HepG2 (cell line): ENCODE measurements at regions not wholly inside any gene's neighbourhood (a gene's known extent, or its start where the extent isn't known, plus 50 kb on each side); places are given as distances from the start of the nearest gene placed in this dataset.

Experiments used
- ATAC-seq: fragments of 200-7000 bp; cut with Tn5 transposase; 3 replicates; pipeline ENCODE4 v1.9.1; 2020; ENCODE audit warnings: mild to moderate bottlenecking, moderate library complexity
- BruUV-seq: library from RNA; stranded (reverse); fragments of 400-500 nt; replicated peaks from 2 replicates; lab custom pipeline; 2021; lab: Mats Ljungman, UMichigan
- CTCF ChIA-PET: fragments of 300-600 bp; formaldehyde crosslinking; extraction: SDS; loops from one replicate; lab custom pipeline; 2021; ENCODE audit warnings: low total read pairs, inconsistent platforms, low intra/inter-chr PET ratio; lab: Yijun Ruan, JAX
- POLR2A ChIA-PET: fragments of 350-600 bp; sonication (Branson Sonifier 250); formaldehyde crosslinking; loops from one replicate; lab custom pipeline; 2020; ENCODE audit warnings: antibody characterized with exemption, inconsistent platforms; lab: Yijun Ruan, JAX
- DNase-seq: peaks from one replicate; pipeline ENCODE4 v3.0.0-alpha.2; 2015; ENCODE audit warnings: low spot score
- FAIRE-seq: peaks from 3 replicates; lab custom pipeline; 2011; peaks lifted over from hg19 to GRCh38; lab: Jason Lieb, UNC
- H2AFZ ChIP-seq: one replicate; pipeline ENCODE4 v1.6.1; 2011; ENCODE audit warnings: low read length, inconsistent platforms
- H3K27ac ChIP-seq: fragments of 300-600 bp; 3 replicates; pipeline ENCODE4 v1.8.0; 2011; ENCODE audit warnings: mixed run types, mild to moderate bottlenecking, mixed read lengths, low read length, inconsistent platforms; ENCODE audit not compliant: insufficient read depth; ENCODE audit errors: extremely low read length
- H3K27me3 ChIP-seq, 2 experiments: fragments of 200-600 bp in 1 of 2; 2 replicates in 1 of 2; 3 replicates in 1 of 2; pipeline versions ENCODE4 v1.6.0 to v1.8.0; 2011; ENCODE audit warnings: low read length in 2 of 2, mild to moderate bottlenecking in 2 of 2, moderate library complexity in 2 of 2, inconsistent platforms in 1 of 2; ENCODE audit not compliant: insufficient read depth in 2 of 2, control insufficient read depth in 1 of 2
- H3K36me3 ChIP-seq, 2 experiments: fragments of 200-600 bp in 1 of 2; replicated peaks in 1 of 2; 2 replicates in 1 of 2; 3 replicates in 1 of 2; pipeline versions ENCODE4 v1.5.1 to v1.8.0; 2011; ENCODE audit warnings: low read length in 2 of 2, inconsistent platforms in 1 of 2; ENCODE audit not compliant: insufficient read depth in 2 of 2, control insufficient read depth in 1 of 2
- H3K4me1 ChIP-seq: 2 replicates; pipeline ENCODE4 v1.5.1; 2012; ENCODE audit warnings: low read length, inconsistent platforms; ENCODE audit not compliant: insufficient read depth
- H3K4me2 ChIP-seq: 2 replicates; pipeline ENCODE4 v1.6.0; 2011; ENCODE audit warnings: low read depth, low read length, inconsistent platforms
- H3K4me3 ChIP-seq, 3 experiments: fragments of 200-600 bp in 1 of 3; sonication (generic), shearing (Covaris generic) in 1 of 3; replicated peaks in 1 of 3; 2 replicates each; pipeline ENCODE4 v1.5.1; 2011 to 2016; ENCODE audit warnings: low read length in 3 of 3, inconsistent platforms in 2 of 3, low read depth in 2 of 3, mild to moderate bottlenecking in 2 of 3, control low read depth in 1 of 3, mixed read lengths in 1 of 3; ENCODE audit not compliant: insufficient read depth in 1 of 3
- H3K79me2 ChIP-seq: one replicate; pipeline ENCODE4 v1.6.1; 2011; ENCODE audit warnings: low read length, inconsistent platforms; ENCODE audit not compliant: insufficient read depth
- H3K9ac ChIP-seq: 2 replicates; pipeline ENCODE4 v1.6.0; 2011; ENCODE audit warnings: mild to moderate bottlenecking, low read depth, low read length, inconsistent platforms; ENCODE audit not compliant: insufficient read depth
- H3K9me3 ChIP-seq: 2 replicates; pipeline ENCODE4 v1.5.1; 2012; ENCODE audit warnings: mild to moderate bottlenecking, low read length
- H4K20me1 ChIP-seq: 2 replicates; pipeline ENCODE4 v1.6.0; 2011; ENCODE audit warnings: inconsistent platforms, mild to moderate bottlenecking, low read length, moderate library complexity; ENCODE audit not compliant: insufficient read depth
- AKAP8 ChIP-seq: sonication (generic); formaldehyde crosslinking; IDR thresholded peaks from 2 replicates; pipeline ENCODE4 v1.5.1; 2020; ENCODE audit warnings: mild to moderate bottlenecking, missing genetic modification reagents
- CBX1 ChIP-seq: IDR thresholded peaks from one replicate; pipeline ENCODE4 v1.6.1; 2016; ENCODE audit warnings: antibody characterized with exemption, low read depth
- MTF1 ChIP-seq: sonication (generic); formaldehyde crosslinking; IDR thresholded peaks from 2 replicates; pipeline ENCODE4 v1.5.0; 2020; ENCODE audit warnings: missing genetic modification reagents
- POGZ ChIP-seq: sonication (generic); formaldehyde crosslinking; IDR thresholded peaks from 2 replicates; pipeline ENCODE4 v1.4.0; 2020; ENCODE audit warnings: mild to moderate bottlenecking, missing genetic modification reagents
- RBM22 ChIP-seq: fragments of 200-400 bp; formaldehyde crosslinking; optimal IDR thresholded peaks from 2 replicates; pipeline ENCODE3; 2017; ENCODE audit warnings: mild to moderate bottlenecking, low read length, moderate library complexity
- SOX5 ChIP-seq: IDR thresholded peaks from 2 replicates; pipeline ENCODE4 v1.6.1; 2016; ENCODE audit warnings: borderline replicate concordance
- TAF15 ChIP-seq: fragments of 200-400 bp; formaldehyde crosslinking; IDR thresholded peaks from one replicate; pipeline ENCODE4 v1.6.1; 2018; ENCODE audit warnings: mild to moderate bottlenecking, low read depth, low read length; ENCODE audit not compliant: poor library complexity, severe bottlenecking
- ZMYM3 ChIP-seq: sonication (generic); formaldehyde crosslinking; IDR thresholded peaks from 2 replicates; pipeline ENCODE4 v1.5.1; 2020; ENCODE audit warnings: mild to moderate bottlenecking, missing genetic modification reagents
- ZNF383 ChIP-seq: sonication (generic); formaldehyde crosslinking; IDR thresholded peaks from 2 replicates; pipeline ENCODE4 v1.4.0; 2020; ENCODE audit warnings: missing genetic modification reagents, mild to moderate bottlenecking, borderline replicate concordance
- ZSCAN5A ChIP-seq: sonication (generic); formaldehyde crosslinking; IDR thresholded peaks from 2 replicates; pipeline ENCODE4 v1.8.0; 2022; ENCODE audit warnings: mild to moderate bottlenecking, missing genetic modification reagents, borderline replicate concordance
- WGBS: methylation state at CpG from one replicate; pipeline ENCODE4 v1.1.6; 2017; ENCODE audit warnings: low lambda C conversion rate; 5-methylcytosine and 5-hydroxymethylcytosine counted together
- in situ Hi-C: cut with HindIII; loops from 2 replicates; pipeline ENCODE4 v1.10.0; 2017; ENCODE audit warnings: low pct_unique_long_range_greater_than_20kb; ENCODE audit not compliant: extremely low pct_ligation_motif_present
- intact Hi-C: fragments of 100-400 bp; cut with micrococcal nuclease; formaldehyde crosslinking; loops from one replicate; pipeline ENCODE4 v1.10.0; 2022; ENCODE audit not compliant: unreplicated experiment
- TF ChIP-seq, protein P1 (sequence below): sonication (generic); formaldehyde crosslinking; IDR thresholded peaks from 2 replicates; pipeline ENCODE4 v1.5.0; 2020; ENCODE audit warnings: missing genetic modification reagents
- TF ChIP-seq, protein P2 (sequence below): sonication (generic); formaldehyde crosslinking; IDR thresholded peaks from 2 replicates; pipeline ENCODE4 v1.5.0; 2020; ENCODE audit warnings: mild to moderate bottlenecking, missing genetic modification reagents, borderline replicate concordance
- TF ChIP-seq, protein P3 (sequence below), 2 experiments: fragments of 450-650 bp in 1 of 2; sonication (generic) in 1 of 2; formaldehyde crosslinking; IDR thresholded peaks; 2 replicates each; pipeline versions ENCODE4 v1.5.0 to v1.8.0; 2020 to 2022; ENCODE audit warnings: mild to moderate bottlenecking in 1 of 2, missing genetic modification reagents in 1 of 2
- TF ChIP-seq, protein P4 (sequence below): sonication (generic); formaldehyde crosslinking; IDR thresholded peaks from 2 replicates; pipeline ENCODE4 v1.5.0; 2020; ENCODE audit warnings: missing genetic modification reagents, mild to moderate bottlenecking, borderline replicate concordance

DNA sequence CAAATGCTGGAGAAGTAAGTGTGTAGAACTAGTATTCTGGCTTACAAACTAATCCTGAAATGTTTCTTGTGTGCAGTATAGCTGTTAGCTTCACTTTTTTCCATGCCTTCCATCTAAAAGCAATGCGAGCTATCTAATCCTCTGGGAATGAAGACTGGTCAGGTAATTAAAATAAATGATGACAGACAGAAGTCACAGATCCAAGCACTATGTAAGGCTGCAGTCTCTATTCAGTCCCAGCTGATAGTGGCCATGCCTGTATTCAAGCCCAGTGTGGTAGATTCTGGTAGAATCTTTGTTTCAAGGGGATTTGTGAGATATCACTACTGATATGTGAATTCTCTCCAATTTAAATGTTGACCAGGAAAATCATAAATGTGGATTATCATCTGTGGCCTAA, 637.2 kb downstream of the TMTC2 start:
- CTCF ChIA-PET, result no interaction called here
- no peak for FAIRE-seq

More for the DNA sequence above, 637.2 kb downstream of the TMTC2 start:
- H3K36me3 ChIP-seq, result no peaks in the 10 kb centered on the region
- H3K79me2 ChIP-seq, result no peaks in the 10 kb centered on the region
- H3K27ac ChIP-seq, result no peak overlapping the region
- intact Hi-C loops, result no loop called here
- no peak overlapping the region for H3K4me3 ChIP-seq
- no peak for DNase-seq
- no peak overlapping the region for H3K4me2 ChIP-seq
- no peaks in the 10 kb centered on the region for H4K20me1 ChIP-seq
- in situ Hi-C loops, result no loop called here
- no peaks in the 10 kb centered on the region for H3K27me3 ChIP-seq
- no TSS peak for BruUV-seq
- no peak overlapping the region for H3K9ac ChIP-seq
- H2AFZ ChIP-seq, result no peak overlapping the region
- 0% methylated on average over 1 of the region's 1 CpG for WGBS
- no peak for TF ChIP-seq ZNF383 (CRISPR knock-in tag)
- no peak for TF ChIP-seq AKAP8 (CRISPR knock-in tag)
- no peak for TF ChIP-seq RBM22
- TF ChIP-seq, protein P1, sequence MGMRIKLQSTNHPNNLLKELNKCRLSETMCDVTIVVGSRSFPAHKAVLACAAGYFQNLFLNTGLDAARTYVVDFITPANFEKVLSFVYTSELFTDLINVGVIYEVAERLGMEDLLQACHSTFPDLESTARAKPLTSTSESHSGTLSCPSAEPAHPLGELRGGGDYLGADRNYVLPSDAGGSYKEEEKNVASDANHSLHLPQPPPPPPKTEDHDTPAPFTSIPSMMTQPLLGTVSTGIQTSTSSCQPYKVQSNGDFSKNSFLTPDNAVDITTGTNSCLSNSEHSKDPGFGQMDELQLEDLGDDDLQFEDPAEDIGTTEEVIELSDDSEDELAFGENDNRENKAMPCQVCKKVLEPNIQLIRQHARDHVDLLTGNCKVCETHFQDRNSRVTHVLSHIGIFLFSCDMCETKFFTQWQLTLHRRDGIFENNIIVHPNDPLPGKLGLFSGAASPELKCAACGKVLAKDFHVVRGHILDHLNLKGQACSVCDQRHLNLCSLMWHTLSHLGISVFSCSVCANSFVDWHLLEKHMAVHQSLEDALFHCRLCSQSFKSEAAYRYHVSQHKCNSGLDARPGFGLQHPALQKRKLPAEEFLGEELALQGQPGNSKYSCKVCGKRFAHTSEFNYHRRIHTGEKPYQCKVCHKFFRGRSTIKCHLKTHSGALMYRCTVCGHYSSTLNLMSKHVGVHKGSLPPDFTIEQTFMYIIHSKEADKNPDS, result no peak
- TF ChIP-seq, protein P2, sequence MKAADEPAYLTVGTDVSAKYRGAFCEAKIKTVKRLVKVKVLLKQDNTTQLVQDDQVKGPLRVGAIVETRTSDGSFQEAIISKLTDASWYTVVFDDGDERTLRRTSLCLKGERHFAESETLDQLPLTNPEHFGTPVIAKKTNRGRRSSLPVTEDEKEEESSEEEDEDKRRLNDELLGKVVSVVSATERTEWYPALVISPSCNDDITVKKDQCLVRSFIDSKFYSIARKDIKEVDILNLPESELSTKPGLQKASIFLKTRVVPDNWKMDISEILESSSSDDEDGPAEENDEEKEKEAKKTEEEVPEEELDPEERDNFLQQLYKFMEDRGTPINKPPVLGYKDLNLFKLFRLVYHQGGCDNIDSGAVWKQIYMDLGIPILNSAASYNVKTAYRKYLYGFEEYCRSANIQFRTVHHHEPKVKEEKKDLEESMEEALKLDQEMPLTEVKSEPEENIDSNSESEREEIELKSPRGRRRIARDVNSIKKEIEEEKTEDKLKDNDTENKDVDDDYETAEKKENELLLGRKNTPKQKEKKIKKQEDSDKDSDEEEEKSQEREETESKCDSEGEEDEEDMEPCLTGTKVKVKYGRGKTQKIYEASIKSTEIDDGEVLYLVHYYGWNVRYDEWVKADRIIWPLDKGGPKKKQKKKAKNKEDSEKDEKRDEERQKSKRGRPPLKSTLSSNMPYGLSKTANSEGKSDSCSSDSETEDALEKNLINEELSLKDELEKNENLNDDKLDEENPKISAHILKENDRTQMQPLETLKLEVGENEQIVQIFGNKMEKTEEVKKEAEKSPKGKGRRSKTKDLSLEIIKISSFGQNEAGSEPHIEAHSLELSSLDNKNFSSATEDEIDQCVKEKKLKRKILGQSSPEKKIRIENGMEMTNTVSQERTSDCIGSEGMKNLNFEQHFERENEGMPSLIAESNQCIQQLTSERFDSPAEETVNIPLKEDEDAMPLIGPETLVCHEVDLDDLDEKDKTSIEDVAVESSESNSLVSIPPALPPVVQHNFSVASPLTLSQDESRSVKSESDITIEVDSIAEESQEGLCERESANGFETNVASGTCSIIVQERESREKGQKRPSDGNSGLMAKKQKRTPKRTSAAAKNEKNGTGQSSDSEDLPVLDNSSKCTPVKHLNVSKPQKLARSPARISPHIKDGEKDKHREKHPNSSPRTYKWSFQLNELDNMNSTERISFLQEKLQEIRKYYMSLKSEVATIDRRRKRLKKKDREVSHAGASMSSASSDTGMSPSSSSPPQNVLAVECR (CRISPR knock-in tag), result no peak
- no peak for TF ChIP-seq MTF1
- TF ChIP-seq, protein P3, sequence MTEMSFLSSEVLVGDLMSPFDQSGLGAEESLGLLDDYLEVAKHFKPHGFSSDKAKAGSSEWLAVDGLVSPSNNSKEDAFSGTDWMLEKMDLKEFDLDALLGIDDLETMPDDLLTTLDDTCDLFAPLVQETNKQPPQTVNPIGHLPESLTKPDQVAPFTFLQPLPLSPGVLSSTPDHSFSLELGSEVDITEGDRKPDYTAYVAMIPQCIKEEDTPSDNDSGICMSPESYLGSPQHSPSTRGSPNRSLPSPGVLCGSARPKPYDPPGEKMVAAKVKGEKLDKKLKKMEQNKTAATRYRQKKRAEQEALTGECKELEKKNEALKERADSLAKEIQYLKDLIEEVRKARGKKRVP (CRISPR knock-in tag; IDR thresholded peaks at IDR 0.05), result no peak
- no peak for TF ChIP-seq ZSCAN5A (CRISPR knock-in tag)
- no peak for TF ChIP-seq SOX5 (CRISPR knock-in tag)
- no peak for TF ChIP-seq ZMYM3 (CRISPR knock-in tag)
- TF ChIP-seq POGZ (CRISPR knock-in tag), result no peak
- TF ChIP-seq, protein P4, sequence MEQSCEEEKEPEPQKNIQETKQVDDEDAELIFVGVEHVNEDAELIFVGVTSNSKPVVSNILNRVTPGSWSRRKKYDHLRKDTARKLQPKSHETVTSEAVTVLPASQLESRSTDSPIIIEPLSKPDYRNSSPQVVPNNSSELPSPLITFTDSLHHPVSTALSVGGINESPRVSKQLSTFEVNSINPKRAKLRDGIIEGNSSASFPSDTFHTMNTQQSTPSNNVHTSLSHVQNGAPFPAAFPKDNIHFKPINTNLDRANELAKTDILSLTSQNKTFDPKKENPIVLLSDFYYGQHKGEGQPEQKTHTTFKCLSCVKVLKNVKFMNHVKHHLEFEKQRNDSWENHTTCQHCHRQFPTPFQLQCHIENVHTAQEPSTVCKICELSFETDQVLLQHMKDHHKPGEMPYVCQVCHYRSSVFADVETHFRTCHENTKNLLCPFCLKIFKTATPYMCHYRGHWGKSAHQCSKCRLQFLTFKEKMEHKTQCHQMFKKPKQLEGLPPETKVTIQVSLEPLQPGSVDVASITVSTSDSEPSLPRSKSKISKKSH, result no peak
- TF ChIP-seq TAF15, result no peak
- no peak for TF ChIP-seq CBX1
- no peak for ATAC-seq
- POLR2A ChIA-PET, result no interaction called here
- peaks cover 30% of the 10 kb centered on the region for H3K9me3 ChIP-seq
- H3K4me1 ChIP-seq, result no peaks in the 10 kb centered on the region
